ENCODE measurements at regions not wholly inside any gene's neighbourhood (a gene's known extent, or its start where the extent isn't known, plus 50 kb on each side); places are given as distances from the start of the nearest gene placed in this dataset.
"Not testable (repeated sequence)": the region's sequence is repeated elsewhere in the genome, so short reads cannot be mapped to it uniquely, and the experiment has no call there.

DNA sequence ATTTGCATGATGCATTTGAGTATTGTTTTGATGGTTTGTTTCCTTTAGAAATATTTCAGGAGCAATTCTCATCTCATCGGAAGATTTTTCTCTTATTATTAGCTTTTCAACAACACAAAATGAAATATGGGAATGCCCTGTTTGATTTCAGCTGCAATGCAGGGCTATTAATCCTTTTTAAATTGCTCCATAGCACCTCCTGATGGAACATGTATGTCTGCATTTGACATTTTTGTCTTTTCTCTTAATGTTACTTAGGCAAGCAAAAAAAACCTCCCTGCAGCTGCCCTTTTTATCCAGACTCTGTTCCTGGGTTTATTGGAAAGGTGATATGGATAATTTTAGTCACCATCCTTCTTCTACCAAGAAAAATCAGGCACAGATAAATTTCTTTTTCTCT is 895.8 kb downstream of the RPS29 start:
- no peak for DNase-seq

DNA sequence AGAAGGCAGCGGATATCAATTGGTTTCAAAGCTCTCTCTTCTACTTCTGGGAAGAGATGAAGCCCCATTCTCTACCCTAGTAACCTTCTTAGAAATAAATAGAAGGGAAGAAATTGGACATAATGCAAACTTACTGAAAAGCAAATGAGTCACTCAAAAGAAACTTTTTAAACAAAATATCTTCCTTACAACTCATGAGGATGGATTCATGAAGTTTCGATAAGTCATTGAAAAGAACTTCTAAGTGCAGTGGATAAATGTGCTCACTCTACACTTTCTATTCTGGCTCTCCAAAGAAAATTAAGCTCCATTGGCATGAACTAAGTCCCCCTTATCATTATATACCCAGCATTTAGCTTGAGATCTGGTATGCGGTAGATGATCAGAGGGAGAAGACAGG is 899.5 kb downstream of the RPS29 start:
- DNase-seq = no peak

DNA sequence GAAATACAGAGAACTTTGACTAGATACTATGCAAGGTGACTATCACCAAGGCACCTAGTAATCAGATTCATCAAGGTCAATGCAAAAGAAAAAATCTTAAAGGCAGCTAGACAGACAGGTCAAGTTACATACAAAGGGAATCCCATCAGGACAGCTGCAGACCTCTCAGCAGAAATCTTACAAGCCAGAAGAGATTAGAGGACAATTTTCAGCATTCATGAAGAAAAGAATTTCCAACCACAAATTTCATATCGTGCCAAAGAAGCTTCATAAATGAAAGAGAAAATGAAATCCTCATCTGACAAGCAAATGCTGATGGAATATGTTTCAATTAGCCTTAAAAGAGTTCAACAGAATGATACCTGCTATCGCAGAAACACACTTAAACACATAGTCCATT is 913.7 kb downstream of the RPS29 start:
- no peak for DNase-seq

DNA sequence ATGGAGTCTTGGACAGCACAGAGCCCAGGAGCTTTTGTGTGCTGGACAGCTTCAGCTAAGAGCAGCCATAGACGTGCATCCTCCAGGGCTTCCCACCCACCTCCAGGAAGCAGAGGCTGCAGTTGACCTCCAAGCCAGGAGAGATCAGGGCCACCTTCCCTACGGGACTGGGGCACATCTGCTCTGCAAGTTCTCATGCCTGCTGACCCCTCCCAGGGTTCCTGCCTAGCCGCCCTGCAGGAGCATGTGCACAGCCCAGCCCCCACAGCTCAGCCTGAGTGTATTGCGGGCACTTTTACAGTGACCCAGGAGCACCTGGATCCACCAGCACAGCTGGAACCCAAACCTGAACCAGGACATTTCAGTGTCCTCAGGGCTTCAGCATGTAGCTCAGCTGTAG is 915.2 kb downstream of the RPS29 start:
- DNase-seq = no peak

DNA sequence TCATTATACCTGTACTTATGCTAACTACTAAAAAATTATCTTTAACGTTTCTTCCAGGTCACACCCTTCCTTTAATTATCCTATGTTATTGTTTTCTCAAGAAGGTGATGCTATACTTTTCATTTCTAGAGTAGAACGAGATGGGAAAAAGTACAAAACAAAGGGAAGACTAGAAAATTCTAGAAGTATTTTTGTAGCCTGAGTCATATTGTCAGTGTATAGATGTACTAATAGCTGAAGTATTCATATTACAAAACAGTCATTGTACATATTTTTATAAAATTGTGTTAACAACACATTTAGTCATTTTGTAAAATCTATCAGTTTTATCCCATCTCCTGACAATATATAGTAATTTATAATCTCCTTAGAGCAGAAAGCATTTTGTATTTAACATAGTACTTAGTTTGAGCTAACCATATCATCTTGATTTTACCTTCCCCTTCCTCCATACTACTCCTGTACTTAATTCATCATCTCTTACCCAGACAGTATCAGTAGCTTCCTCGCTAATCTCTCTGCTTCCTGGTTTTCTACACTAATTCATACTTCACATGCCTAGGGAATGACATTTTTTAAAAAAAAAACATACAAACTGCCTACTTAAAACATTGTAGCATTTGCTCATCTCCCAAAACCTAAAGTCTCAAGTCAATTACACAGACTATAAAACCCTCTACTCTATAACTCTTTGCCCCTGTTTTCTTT is 920.9 kb downstream of the RPS29 start:
- no peak for DNase-seq

DNA sequence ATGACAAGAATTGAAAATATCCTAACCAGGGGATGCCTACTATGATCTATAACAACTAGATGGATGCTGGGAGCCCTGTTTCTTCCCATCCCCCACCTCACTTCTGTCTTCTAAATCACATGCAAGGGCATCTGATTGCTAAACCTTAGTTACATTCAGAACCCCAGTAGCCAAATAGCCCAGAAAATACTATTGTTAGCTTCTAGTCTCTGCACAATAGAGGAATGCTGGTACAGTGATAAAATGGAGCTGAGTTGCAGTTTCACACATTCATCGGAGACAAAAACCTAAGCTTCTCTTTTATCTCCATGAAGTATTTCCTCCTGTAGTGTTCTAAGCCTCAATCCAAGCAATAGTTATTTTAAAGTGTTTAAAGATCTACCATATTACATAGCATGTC is 942.9 kb downstream of the RPS29 start:
- no peak for DNase-seq

DNA sequence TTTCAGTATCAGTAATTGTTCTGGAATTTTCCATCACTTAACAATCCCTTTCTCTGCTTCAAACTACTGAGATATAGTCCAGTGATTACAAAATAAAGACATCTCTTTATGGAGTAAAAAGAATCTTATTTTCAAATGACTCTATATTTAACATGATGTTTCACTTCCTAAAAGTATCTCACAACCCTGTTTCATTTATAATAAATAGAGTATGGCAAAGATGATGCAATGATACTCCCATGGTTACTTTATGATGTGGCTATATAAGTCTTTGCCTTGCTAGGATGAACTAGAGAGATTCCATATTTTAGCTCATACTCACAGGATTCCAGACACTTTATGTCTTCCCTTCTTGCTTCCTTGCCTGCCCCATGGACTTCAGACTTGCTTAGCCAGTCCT is 953.5 kb upstream of the MDGA2 start:
- no peak for DNase-seq

DNA sequence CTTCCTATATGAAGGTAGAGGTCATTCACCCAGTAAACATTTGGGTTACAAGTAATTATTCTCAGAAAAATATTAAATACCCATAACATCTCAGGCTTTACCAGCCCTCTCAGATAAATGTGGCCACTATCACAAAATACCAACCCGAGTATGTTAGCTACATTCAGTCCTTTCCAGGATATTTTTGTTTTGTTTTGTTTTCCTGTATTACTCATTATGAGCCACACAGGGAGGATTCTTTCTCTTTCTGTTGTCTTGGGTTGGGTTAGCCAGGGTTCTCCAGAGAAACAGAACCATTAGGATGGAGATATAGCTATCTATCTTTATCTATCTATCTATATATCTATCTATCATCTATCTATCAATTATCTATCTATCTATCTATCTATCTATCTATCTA is 947.6 kb upstream of the MDGA2 start:
- DNase-seq = no peak

DNA sequence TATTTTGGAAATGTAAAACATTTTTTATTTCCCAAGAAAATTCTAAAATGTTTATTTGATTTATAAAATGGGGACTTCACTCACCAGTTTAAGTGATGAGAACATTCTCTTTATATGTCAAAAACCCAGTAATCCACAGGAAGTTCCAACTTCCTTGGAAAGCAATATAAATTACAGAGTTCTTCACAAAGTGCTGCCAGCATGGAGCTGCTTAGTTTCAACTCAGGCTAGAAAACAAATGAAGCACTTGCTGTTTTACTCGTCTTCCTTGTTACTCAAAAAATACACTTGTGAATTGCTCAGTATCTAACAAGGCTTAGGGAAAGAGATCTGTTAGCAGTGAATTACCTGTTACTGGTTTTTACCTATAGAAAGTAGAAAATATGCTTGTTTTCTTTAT is 942.7 kb upstream of the MDGA2 start:
- no peak for DNase-seq

DNA sequence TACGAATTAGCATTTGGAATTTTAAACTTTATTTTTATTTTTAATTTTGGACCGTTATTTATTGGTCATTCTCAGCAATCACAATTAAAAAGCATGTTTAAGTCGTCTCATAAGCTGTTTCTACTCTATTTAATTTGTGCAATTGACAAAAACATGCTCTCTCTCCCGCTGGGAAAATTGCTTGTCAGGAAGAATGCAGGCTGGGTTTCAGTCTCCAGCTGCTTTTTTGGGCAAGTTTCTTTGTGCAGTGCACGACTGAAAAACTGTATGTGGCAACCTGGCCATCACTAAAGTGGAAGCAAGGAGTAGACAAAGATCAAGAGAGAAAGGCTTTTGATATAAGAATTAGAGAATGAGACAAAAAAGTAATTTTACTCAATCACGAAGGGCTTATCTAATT is 941.5 kb upstream of the MDGA2 start:
- DNase-seq = no peak

DNA sequence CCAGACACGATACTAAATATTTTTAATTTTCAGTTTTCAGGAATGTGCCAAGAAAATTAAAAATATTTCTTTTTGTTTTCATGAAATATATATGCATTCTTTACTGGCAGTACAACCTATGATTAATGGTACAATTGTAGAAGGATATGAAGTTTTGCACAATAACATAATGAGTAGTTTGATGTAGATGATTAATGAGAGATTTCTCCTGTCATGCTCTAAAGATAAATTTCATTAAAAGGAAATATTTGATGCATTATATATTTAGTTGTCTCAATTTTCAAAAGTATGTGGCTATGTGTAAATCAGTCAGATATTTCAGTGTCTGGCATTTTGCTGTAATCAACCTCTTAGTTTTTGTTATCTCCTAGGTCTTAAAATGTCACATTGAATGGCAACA is 940.2 kb upstream of the MDGA2 start:
- no peak for DNase-seq

DNA sequence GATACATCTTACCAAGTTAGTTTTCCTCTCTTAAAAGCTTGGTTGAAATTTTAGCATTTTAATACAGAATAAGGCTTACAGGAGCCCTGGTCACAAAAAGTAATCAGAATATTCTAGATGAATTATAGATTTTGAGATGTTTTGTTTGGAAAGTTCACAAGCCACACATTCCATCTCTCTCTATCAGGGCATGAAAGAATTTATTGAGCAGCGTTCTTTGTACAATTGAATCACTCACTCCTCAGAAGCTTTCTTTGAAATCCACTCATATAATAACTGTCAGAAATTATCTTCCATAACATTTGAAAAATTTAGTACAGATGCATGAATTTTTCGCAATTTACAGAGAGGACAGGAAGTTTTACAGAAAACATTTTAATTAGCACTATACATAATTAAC is 938.6 kb upstream of the MDGA2 start:
- no peak for DNase-seq

DNA sequence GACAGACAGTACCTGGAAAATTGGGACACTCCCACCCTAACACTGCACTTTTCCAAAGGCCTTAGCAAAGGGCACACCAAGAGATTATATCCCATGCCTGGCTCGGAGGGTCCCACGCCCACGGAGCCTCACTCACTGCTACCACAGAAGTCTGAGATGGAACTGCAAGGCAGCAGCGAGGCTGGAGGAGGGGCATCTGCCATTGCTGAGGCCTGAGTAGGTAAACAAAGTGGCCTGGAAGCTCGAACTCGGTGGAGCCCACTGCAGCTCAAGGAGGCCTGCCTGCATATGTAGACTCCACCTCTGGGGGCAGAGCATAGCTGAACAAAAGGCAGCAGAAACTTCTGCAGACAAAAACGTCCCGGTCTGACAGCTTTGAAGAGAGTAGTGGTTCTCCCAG is 931.6 kb upstream of the MDGA2 start:
- DNase-seq = not testable (repeated sequence)

DNA sequence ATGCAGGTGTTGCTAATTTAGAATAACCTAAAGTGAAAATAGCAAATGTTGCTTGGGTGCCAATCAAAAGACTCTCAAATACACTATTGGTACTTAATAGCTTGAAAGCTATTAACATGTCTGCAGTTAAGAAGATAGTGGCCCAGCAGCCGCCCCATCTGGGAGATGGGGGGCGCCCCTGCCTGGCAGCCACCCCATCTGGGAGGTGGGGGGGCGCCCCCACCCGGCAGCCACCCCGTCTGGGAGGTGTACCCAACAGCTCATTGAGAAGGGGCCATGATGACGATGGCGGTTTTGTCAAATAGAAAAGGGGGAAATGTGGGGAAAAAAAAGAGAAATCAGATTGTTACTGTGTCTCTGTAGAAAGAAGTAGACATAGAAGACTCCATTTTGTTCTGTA is 923.1 kb upstream of the MDGA2 start:
- no peak for DNase-seq

DNA sequence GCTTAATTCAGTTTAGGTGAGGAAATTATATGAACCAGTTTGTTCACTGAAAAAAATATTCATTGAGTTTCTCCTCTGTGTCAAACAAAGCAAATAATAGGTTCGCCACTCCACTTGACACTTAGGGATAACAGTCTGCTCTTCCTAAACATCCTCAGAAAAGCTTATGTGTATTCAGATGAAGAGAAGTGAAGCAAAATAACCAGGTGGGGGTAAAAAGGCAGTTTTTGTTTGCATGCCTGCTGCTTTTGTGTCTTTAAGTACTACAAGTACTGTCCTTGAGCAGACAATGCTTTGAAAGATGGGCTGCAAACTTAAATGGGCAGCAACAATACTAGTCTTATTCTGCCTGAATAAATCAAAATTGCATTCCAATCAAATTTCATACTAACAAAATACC is 910.7 kb upstream of the MDGA2 start:
- DNase-seq = no peak

DNA sequence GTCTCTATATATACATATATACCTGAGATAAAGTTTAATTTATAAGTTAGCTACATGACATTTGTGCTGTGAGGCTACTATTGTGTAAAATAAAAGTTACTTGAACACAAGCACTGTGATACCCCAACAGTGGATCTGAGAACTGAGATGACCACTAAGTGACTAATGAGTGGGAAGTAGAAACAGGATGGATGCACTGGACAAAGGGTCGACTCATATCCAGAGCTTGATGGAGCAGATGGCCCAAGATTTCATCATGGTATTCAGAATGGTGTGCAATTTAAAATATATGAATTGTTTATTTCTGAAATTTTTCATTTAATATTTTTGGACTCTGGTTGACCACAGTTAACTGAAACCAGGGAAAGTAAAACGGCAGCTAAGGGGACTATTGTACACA is 908.6 kb upstream of the MDGA2 start:
- DNase-seq = no peak

DNA sequence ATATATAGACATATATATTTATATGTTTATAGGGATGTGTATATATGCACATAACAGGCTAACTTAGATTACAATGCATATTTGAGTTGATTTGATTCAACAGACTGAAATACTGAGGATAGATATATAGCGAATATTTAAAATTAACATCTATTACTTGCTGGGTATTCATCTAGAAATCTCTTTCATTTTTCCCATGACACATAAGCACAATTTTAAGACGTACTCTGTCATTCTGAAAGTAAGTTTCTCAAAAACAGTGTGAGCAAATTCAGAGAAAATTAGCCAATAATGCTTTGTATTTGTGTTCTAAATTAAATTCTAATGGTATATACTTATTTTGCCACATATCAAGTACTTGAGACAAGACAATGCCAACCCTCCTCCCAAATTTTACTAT is 907.5 kb upstream of the MDGA2 start:
- no peak for DNase-seq

DNA sequence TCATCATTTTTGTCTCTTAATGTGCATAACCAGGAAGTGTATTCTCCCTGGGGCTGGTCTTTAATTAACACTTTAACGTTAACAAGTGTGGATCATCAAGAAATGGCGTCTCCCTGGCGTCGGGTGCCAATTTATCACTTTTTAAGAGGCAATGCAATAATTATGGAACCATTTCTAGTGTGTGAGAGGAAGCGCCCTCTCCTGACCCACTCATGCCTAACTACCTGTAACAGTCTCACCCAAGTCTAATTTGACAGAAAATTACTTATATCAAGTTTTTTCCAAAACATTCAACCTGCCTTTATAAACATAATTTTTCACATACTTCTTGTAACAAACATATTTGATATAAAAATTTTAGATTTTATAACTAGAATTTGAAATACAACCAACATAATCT is 905.3 kb upstream of the MDGA2 start:
- DNase-seq = no peak

DNA sequence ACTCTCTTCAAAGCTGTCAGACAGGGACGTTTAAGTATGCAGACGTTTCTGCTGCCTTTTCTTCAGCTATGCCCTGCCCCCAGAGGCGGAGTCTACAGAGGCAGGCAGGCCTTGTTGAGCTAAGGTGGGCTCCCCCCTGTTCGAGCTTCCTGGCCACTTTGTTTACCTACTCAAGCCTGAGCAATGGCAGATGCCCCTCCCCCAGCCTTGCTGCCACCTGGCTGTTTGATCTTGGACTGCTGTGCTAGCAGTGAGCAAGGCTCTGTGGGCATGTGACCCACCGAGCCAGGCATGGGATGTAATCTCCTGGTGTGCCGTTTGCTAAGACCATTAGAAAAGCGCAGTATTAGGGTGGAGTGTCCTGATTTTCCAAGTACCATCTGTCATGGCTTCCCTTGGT is 900.4 kb upstream of the MDGA2 start:
- no peak for DNase-seq

DNA sequence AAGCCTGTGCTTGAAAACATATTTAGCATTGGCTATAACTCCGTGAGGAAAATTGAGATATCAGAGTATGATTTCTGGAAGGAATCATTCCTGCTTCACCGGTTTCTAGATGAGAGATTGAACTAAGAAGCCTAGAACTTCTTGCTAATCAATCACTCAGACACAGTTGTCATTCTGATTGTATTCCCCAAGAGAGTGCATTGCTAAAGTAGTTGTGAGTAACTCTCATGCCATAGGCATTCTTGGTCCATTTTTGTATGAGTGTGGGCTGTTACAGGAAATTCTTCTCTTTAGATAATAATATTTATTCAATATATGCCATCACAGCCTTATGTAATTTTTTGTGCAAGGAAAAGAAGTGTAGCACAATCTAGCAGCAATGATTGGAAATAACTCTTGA is 893.3 kb upstream of the MDGA2 start:
- no peak for DNase-seq

DNA sequence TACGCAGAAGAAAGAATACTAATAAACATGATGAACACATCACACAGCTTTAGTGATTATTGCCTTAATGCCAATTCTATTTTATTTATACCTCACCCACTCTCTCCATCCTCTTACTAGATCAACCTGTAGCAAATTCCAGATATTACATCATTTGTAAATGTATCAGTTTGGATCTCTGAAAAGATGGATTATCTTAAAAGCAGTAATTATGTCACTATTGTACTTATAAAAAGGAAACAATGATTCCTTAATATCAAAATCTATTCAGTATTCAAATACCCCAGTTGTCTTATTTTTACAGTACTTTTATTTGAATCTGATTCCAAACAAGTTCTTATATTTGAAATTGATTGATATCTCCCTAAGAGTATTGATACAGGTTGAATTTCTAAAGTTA is 892.8 kb upstream of the MDGA2 start:
- no peak for DNase-seq

DNA sequence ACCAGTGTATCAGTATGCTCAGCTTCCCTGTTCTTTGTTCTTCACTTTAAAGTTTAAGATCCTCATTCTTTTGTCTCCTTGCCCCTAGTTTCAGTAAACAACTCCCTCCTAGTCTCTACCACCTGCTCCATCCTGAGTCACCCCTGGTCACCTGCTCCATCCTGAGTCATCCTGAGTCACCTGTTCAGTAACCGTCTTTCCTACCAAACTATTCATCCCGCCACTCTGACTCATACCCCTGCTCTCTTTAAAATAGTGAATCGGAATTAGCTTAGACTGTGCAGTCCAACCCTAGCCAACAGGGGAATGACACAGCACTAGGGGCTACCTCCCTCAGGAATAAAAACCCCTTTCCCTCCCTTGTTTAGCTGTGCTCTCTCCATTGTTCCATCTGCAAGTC is 888.1 kb upstream of the MDGA2 start:
- no peak for DNase-seq

DNA sequence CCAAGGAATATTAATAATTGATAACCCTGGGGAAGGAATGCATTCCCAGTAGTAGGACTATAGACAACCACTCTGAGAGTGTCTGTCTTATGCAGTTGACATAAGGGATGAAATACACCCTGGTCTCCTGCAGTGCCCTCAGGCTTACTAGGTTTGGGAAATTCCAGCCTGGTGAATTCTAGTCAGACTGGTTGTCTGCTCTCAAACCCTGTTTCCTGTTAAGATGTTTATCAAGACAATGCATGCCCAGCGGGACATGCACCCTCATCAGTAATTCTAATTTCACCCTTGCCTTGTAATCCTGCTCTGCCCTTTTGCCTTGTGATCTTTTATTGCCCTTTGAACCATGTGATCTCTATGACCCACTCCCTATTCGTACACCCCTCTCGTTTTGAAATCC is 886.0 kb upstream of the MDGA2 start:
- not testable (repeated sequence) for DNase-seq

DNA sequence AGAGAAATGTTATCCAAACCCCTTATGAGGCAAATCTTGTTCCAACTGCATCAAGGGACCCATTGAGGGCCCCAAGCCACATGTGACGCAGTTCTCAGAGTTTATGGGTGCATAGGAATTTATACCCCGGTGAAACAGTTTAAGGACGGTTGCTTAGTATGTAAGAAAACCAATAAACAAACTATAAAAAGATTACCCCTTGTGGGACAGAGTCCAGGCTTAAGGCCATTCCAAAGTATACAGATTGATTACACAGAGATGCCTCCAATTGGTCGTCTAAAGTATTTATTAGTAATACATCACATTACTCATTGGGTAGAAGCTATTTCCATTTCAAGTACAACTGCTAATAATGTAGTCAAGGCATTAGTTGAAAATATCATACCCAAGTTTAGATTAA is 885.0 kb upstream of the MDGA2 start:
- no peak for DNase-seq

DNA sequence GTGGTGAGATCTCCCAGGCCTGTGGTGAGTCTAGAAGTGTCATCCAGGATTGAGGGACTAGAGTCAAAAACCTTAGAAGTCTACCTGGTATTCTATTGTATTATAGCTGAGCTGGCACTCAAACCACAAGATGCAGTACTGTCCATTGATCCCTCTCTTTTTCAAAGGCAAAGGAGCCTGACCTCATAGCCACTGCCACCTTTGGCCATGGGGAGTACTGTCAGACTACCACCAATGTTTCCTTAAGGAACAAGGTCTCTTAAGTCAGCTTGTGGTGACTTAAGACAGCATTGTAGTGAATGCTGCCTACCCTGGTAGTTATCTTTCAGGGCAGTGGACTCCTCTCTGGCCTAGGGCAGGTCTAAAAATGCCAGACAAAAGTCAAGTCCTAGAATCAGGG is 878.0 kb upstream of the MDGA2 start:
- no peak for DNase-seq

DNA sequence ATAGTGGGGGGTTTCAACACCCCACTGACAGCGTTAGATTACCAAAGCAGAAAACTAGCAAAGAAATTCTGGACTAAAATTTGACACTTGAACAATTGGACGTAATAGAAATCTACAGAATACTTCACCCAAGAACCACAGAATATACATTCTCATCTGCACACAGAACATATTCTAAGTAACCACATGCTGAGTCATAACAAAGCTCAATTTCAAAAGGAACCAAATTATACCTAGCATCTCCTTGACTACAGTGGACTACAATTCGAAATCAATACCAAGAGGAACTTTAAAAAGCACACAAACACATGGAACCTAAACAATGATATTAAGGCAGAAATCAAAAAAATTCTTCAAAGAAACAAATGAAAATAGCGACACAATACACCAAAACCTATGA is 871.6 kb upstream of the MDGA2 start:
- DNase-seq = no peak

All from stimulated activated CD4-positive, alpha-beta T cell treated with anti-CD3 and anti-CD28 coated beads, Interleukin-1b, Interleukin-23, amount 100 ng/mL, for 48 hours (primary cell).